H9 (cell line): ENCODE measurements at regions not wholly inside any gene's neighbourhood (a gene's known extent, or its start where the extent isn't known, plus 50 kb on each side); places are given as distances from the start of the nearest gene placed in this dataset.

Experiments
- DNase-seq: peaks from one replicate; pipeline ENCODE4 v3.0.0-alpha.2; 2017
- H2AFZ ChIP-seq: one replicate; pipeline ENCODE4 v1.6.1; 2013; ENCODE audit warnings: mild to moderate bottlenecking, low read length, control low read depth, moderate library complexity
- H2AK5ac ChIP-seq: 2 replicates; pipeline ENCODE4 v1.6.1; 2013; ENCODE audit warnings: low read length, control low read depth, mixed read lengths; ENCODE audit not compliant: insufficient read length
- H2BK120ac ChIP-seq: one replicate; pipeline ENCODE4 v1.6.1; 2013; ENCODE audit warnings: low read depth, mild to moderate bottlenecking, low read length, control low read depth, inconsistent platforms; ENCODE audit not compliant: poor library complexity, severe bottlenecking
- H2BK12ac ChIP-seq: 2 replicates; pipeline ENCODE4 v1.6.1; 2013; ENCODE audit warnings: low read length, control low read depth, mixed read lengths, low read depth; ENCODE audit not compliant: insufficient read length
- H2BK15ac ChIP-seq: 2 replicates; pipeline ENCODE4 v1.6.1; 2013; ENCODE audit warnings: low read depth, low read length, control low read depth
- H2BK20ac ChIP-seq: one replicate; pipeline ENCODE4 v1.6.1; 2013; ENCODE audit warnings: low read depth, mild to moderate bottlenecking, low read length, control low read depth, inconsistent platforms; ENCODE audit not compliant: poor library complexity, severe bottlenecking
- H2BK5ac ChIP-seq: 2 replicates; pipeline ENCODE4 v1.6.1; 2013; ENCODE audit warnings: low read length, control low read depth, mixed read lengths; ENCODE audit not compliant: insufficient read length
- H3K14ac ChIP-seq: 2 replicates; pipeline ENCODE4 v1.6.1; 2013; ENCODE audit warnings: low read length, control low read depth; ENCODE audit not compliant: insufficient read depth
- H3K18ac ChIP-seq: 2 replicates; pipeline ENCODE4 v1.6.1; 2013; ENCODE audit warnings: low read depth, mild to moderate bottlenecking, mixed read lengths, low read length, control low read depth; ENCODE audit not compliant: insufficient read length
- H3K23ac ChIP-seq: 2 replicates; pipeline ENCODE4 v1.6.1; 2013; ENCODE audit warnings: low read length, control low read depth, mixed read lengths, low read depth; ENCODE audit not compliant: insufficient read length
- H3K23me2 ChIP-seq: 2 replicates; pipeline ENCODE4 v1.6.1; 2013; ENCODE audit warnings: low read depth, mild to moderate bottlenecking, mixed read lengths, low read length, control low read depth; ENCODE audit not compliant: insufficient read length, poor library complexity, severe bottlenecking
- H3K27ac ChIP-seq: 2 replicates; pipeline ENCODE4 v1.5.1; 2013; ENCODE audit warnings: low read length, control low read depth, mixed read lengths, low read depth; ENCODE audit not compliant: insufficient read length
- H3K27me3 ChIP-seq: 2 replicates; pipeline ENCODE4 v1.6.1; 2013; ENCODE audit warnings: low read length, control low read depth, inconsistent platforms; ENCODE audit not compliant: insufficient read depth
- H3K4ac ChIP-seq: 2 replicates; pipeline ENCODE4 v1.6.1; 2013; ENCODE audit warnings: low read depth, mild to moderate bottlenecking, control low read depth, inconsistent platforms, low read length, moderate library complexity
- H3K4me1 ChIP-seq: 2 replicates; pipeline ENCODE4 v1.6.1; 2013; ENCODE audit warnings: low read length, control low read depth, inconsistent platforms; ENCODE audit not compliant: insufficient read depth
- H3K4me2 ChIP-seq: 2 replicates; pipeline ENCODE4 v1.6.1; 2013; ENCODE audit warnings: low read length, control low read depth, mixed read lengths; ENCODE audit not compliant: insufficient read length, insufficient read depth
- H3K56ac ChIP-seq: 2 replicates; pipeline ENCODE4 v1.6.1; 2013; ENCODE audit warnings: low read depth, mild to moderate bottlenecking, mixed read lengths, low read length, control low read depth; ENCODE audit not compliant: insufficient read length
- H3K79me1 ChIP-seq: 2 replicates; pipeline ENCODE4 v1.6.1; 2013; ENCODE audit warnings: low read depth, mild to moderate bottlenecking, moderate library complexity, low read length, control low read depth, inconsistent platforms; ENCODE audit not compliant: insufficient read depth, poor library complexity, severe bottlenecking
- H3K79me2 ChIP-seq: 2 replicates; pipeline ENCODE4 v1.6.1; 2013; ENCODE audit warnings: low read length, control low read depth, inconsistent platforms; ENCODE audit not compliant: insufficient read depth
- H3K9ac ChIP-seq: 2 replicates; pipeline ENCODE4 v1.6.1; 2013; ENCODE audit warnings: low read length, control low read depth, mixed read lengths; ENCODE audit not compliant: insufficient read length; ENCODE audit errors: extremely low read depth
- H3K9me3 ChIP-seq: one replicate; pipeline ENCODE4 v1.6.1; 2013; ENCODE audit warnings: low read depth, low read length, inconsistent platforms; ENCODE audit not compliant: control insufficient read depth
- H3T11ph ChIP-seq: one replicate; pipeline ENCODE4 v1.6.1; 2013; ENCODE audit warnings: mild to moderate bottlenecking, low read length, control low read depth, inconsistent platforms
- H4K20me1 ChIP-seq: one replicate; pipeline ENCODE4 v1.6.1; 2013; ENCODE audit not compliant: control insufficient read depth, insufficient read length, insufficient read depth
- H4K5ac ChIP-seq: 2 replicates; pipeline ENCODE4 v1.6.1; 2013; ENCODE audit warnings: low read depth, mild to moderate bottlenecking, mixed read lengths, low read length, control low read depth; ENCODE audit not compliant: insufficient read length
- H4K8ac ChIP-seq: replicated peaks from 2 replicates; pipeline ENCODE4 v1.6.1; 2013; ENCODE audit warnings: low read length, control low read depth, mixed read lengths, low read depth; ENCODE audit not compliant: insufficient read length
- H4K91ac ChIP-seq: 2 replicates; pipeline ENCODE4 v1.6.1; 2013; ENCODE audit warnings: low read depth, mild to moderate bottlenecking, moderate library complexity, mixed read lengths, low read length, control low read depth; ENCODE audit not compliant: insufficient read length
- H3K27ac Mint-ChIP-seq, 3 experiments: 2 replicates in 2 of 3; 3 replicates in 1 of 3; pipeline ENCODE4 v1.8.0; 2020 to 2021; ENCODE audit warnings: mixed read lengths in 3 of 3, mild to moderate bottlenecking in 1 of 3, moderate library complexity in 1 of 3
- H3K27me3 Mint-ChIP-seq: 2 replicates; pipeline ENCODE4 v1.8.0; 2021; ENCODE audit warnings: low read depth, mild to moderate bottlenecking, moderate library complexity, mixed read lengths
- H3K36me3 Mint-ChIP-seq, 3 experiments: 2 replicates in 2 of 3; 3 replicates in 1 of 3; pipeline ENCODE4 v1.8.0; 2020 to 2021; ENCODE audit warnings: low read depth in 3 of 3, mixed read lengths in 3 of 3; ENCODE audit not compliant: insufficient read depth in 1 of 3
- H3K4me1 Mint-ChIP-seq, 2 experiments: 2 replicates each; pipeline ENCODE4 v1.8.0; 2020; ENCODE audit warnings: mixed read lengths in 2 of 2
- H3K4me3 Mint-ChIP-seq, 2 experiments: 2 replicates in 1 of 2; 3 replicates in 1 of 2; pipeline ENCODE4 v1.8.0; 2020 to 2021; ENCODE audit warnings: mild to moderate bottlenecking in 2 of 2, mixed read lengths in 2 of 2, moderate library complexity in 1 of 2
- H3K9me3 Mint-ChIP-seq, 2 experiments: 2 replicates in 1 of 2; 3 replicates in 1 of 2; pipeline ENCODE4 v1.8.0; 2020; ENCODE audit warnings: mild to moderate bottlenecking in 2 of 2, mixed read lengths in 2 of 2, moderate library complexity in 1 of 2
- WGBS: extraction: QIAGEN DNeasy Blood & Tissue Kit; methylation state at CpG from one replicate; pipeline ENCODE4 v1.1.7; 2013; ENCODE audit warnings: missing lambda C conversion rate, low lambda C conversion rate, mixed read lengths; ENCODE audit not compliant: insufficient read length; ENCODE audit errors: extremely low coverage; 5-methylcytosine and 5-hydroxymethylcytosine counted together
- TF ChIP-seq, protein P1 (sequence below): fragments of 200-600 bp; sonication (generic); conservative IDR thresholded peaks from 3 replicates; pipeline ENCODE4 v1.8.0; 2021; ENCODE audit warnings: antibody characterized with exemption, mild to moderate bottlenecking

DNA sequence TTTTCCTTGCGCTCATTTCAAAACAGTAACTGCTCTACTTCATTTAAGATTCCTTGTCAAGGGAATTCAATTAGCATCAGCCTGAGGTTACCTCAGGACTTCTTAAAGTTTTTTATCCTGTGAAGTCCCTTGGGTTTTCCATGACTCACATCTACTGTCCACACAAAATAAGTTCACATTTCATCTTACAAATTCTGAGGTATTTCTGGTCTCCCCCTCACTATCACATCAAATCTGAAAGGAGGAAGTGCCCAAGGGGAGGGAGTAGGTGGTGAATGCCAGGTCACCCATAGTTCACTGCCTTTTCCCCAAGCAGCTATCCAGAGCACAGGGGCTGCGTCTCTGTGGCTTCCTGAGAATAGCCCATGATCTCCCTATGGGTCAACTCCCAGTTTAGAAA lies 227.1 kb upstream of the NREP start:
- no peak overlapping the region for H3K4ac ChIP-seq
- H3K18ac ChIP-seq: no peak overlapping the region
- no peak overlapping the region for H2BK120ac ChIP-seq
- no peaks in the 10 kb centered on the region for H3K4me1 Mint-ChIP-seq
- no peak overlapping the region for H2BK20ac ChIP-seq
- no peak overlapping the region for H4K5ac ChIP-seq
- no peak overlapping the region for H2AFZ ChIP-seq
- H3K79me2 ChIP-seq: no peaks in the 10 kb centered on the region
- no peaks in the 10 kb centered on the region for H3K79me1 ChIP-seq
- H3K4me2 ChIP-seq: no peak overlapping the region
- H4K20me1 ChIP-seq: no peaks in the 10 kb centered on the region
- no peak overlapping the region for H2BK5ac ChIP-seq
- H3K36me3 Mint-ChIP-seq: peaks cover 0 to 3% (median 0%) of the 10 kb centered on the region in 3 experiments; a peak in 1 of 7 replicates
- no peaks in the 10 kb centered on the region for H3K27me3 Mint-ChIP-seq
- H2BK15ac ChIP-seq: no peak overlapping the region
- no peak overlapping the region for H4K8ac ChIP-seq
- H2BK12ac ChIP-seq: no peak overlapping the region
- TF ChIP-seq, protein P1, sequence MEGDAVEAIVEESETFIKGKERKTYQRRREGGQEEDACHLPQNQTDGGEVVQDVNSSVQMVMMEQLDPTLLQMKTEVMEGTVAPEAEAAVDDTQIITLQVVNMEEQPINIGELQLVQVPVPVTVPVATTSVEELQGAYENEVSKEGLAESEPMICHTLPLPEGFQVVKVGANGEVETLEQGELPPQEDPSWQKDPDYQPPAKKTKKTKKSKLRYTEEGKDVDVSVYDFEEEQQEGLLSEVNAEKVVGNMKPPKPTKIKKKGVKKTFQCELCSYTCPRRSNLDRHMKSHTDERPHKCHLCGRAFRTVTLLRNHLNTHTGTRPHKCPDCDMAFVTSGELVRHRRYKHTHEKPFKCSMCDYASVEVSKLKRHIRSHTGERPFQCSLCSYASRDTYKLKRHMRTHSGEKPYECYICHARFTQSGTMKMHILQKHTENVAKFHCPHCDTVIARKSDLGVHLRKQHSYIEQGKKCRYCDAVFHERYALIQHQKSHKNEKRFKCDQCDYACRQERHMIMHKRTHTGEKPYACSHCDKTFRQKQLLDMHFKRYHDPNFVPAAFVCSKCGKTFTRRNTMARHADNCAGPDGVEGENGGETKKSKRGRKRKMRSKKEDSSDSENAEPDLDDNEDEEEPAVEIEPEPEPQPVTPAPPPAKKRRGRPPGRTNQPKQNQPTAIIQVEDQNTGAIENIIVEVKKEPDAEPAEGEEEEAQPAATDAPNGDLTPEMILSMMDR: no peak
- no peak overlapping the region for H3K14ac ChIP-seq
- no peak overlapping the region for H3K23ac ChIP-seq
- H3K9me3 ChIP-seq: no peaks in the 10 kb centered on the region
- H3K27me3 ChIP-seq: no peaks in the 10 kb centered on the region
- H2AK5ac ChIP-seq: no peak overlapping the region
- H3K27ac ChIP-seq: no peak overlapping the region
- H4K91ac ChIP-seq: no peak overlapping the region
- H3K23me2 ChIP-seq: no peaks in the 10 kb centered on the region
- no peak overlapping the region for H3K4me3 Mint-ChIP-seq
- H3K9me3 Mint-ChIP-seq: peaks cover 5 to 8% of the 10 kb centered on the region in 2 experiments; a peak in 3 of 5 replicates
- H3K9ac ChIP-seq: no peak overlapping the region
- no peak overlapping the region for H3K27ac Mint-ChIP-seq
- no peak overlapping the region for H3K56ac ChIP-seq
- WGBS: no CpG with 5 or more reads among the region's 2 CpGs
- no peak for DNase-seq
- H3T11ph ChIP-seq: no peak overlapping the region
- no peaks in the 10 kb centered on the region for H3K4me1 ChIP-seq
